DND-41 (cell line): ENCODE measurements at regions not wholly inside any gene's neighbourhood (a gene's known extent, or its start where the extent isn't known, plus 50 kb on each side); places are given as distances from the start of the nearest gene placed in this dataset.

Source experiments
- ATAC-seq: fragments of 200-7000 bp; cut with Tn5 transposase; 3 replicates; pipeline ENCODE4 v1.9.1; 2021; ENCODE audit warnings: low read depth; ENCODE audit not compliant: insufficient read depth
- DNase-seq: peaks from one replicate; pipeline ENCODE4 v3.0.0-alpha.2; 2020
- H2AFZ ChIP-seq: 2 replicates; pipeline ENCODE4 v1.6.0; 2012; ENCODE audit warnings: low read depth, low read length
- H3K27ac ChIP-seq: 2 replicates; pipeline ENCODE4 v1.5.1; 2012; ENCODE audit warnings: low read length, inconsistent platforms
- H3K27me3 ChIP-seq: fragments of 200-600 bp; sonication (generic); 2 replicates; pipeline ENCODE4 v1.6.0; 2012; ENCODE audit warnings: low read length, mild to moderate bottlenecking, inconsistent platforms; ENCODE audit not compliant: insufficient read depth, poor library complexity
- H3K36me3 ChIP-seq: 2 replicates; pipeline ENCODE4 v1.5.1; 2012; ENCODE audit warnings: low read length, inconsistent platforms; ENCODE audit not compliant: insufficient read depth
- H3K4me1 ChIP-seq: 2 replicates; pipeline ENCODE4 v1.5.1; 2012; ENCODE audit warnings: mild to moderate bottlenecking, low read length; ENCODE audit not compliant: insufficient read depth
- H3K4me2 ChIP-seq: 2 replicates; pipeline ENCODE4 v1.6.0; 2012; ENCODE audit warnings: mild to moderate bottlenecking, moderate library complexity, low read length, inconsistent platforms; ENCODE audit not compliant: insufficient read depth
- H3K4me3 ChIP-seq, 2 experiments: fragments of 200-600 bp in 1 of 2; shearing (Covaris generic) in 1 of 2; 2 replicates each; pipeline ENCODE4 v1.5.1; 2012 to 2016; ENCODE audit warnings: inconsistent platforms in 2 of 2, low read length in 2 of 2, mild to moderate bottlenecking in 2 of 2, low read depth in 1 of 2, moderate library complexity in 1 of 2
- H3K79me2 ChIP-seq: 2 replicates; pipeline ENCODE4 v1.6.0; 2012; ENCODE audit warnings: low read length, inconsistent platforms; ENCODE audit not compliant: insufficient read depth
- H3K9ac ChIP-seq: 2 replicates; pipeline ENCODE4 v1.6.0; 2012; ENCODE audit warnings: low read depth, mild to moderate bottlenecking, inconsistent platforms, low read length, moderate library complexity
- H3K9me3 ChIP-seq: 2 replicates; pipeline ENCODE4 v1.5.1; 2012; ENCODE audit warnings: low read length, moderate library complexity, mild to moderate bottlenecking, inconsistent platforms; ENCODE audit not compliant: insufficient read depth, severe bottlenecking
- H4K20me1 ChIP-seq: 2 replicates; pipeline ENCODE4 v1.6.0; 2012; ENCODE audit warnings: low read length; ENCODE audit not compliant: insufficient read depth
- CTCF ChIP-seq: IDR thresholded peaks from 2 replicates; pipeline ENCODE4 v1.5.1; 2012; ENCODE audit warnings: borderline replicate concordance, low read length, moderate library complexity, mild to moderate bottlenecking; ENCODE audit not compliant: poor library complexity, severe bottlenecking; ENCODE audit errors: extremely low read depth
- EZH2 ChIP-seq: IDR thresholded peaks from 3 replicates; pipeline ENCODE4 v1.6.1; 2012; ENCODE audit warnings: borderline replicate concordance, low read depth, mild to moderate bottlenecking, moderate library complexity, low read length, inconsistent platforms; ENCODE audit not compliant: severe bottlenecking

DNA sequence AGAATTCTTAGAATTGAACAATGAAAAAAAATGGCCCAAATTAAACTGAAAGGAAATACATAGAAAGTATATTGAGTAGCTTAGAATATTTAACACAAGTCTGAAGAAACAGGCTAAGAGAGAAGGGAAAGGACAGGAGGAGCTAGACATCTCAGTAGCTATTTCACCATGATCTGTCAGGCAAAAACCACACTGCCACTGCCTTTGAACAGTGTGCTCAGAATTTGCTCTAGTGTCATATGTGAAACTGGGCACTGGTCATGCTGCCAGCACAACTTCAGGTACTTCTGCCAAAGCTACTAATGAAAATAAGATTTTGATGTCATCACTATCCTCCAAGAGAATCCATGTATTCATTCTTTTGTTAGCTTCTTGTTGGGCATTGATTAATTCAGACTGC is 1280.8 kb upstream of the PCDH20 start:
- H3K4me2 ChIP-seq: no peak overlapping the region
- no peaks in the 10 kb centered on the region for H3K36me3 ChIP-seq
- no peaks in the 10 kb centered on the region for H3K4me1 ChIP-seq
- no peaks in the 10 kb centered on the region for H3K27me3 ChIP-seq
- H2AFZ ChIP-seq: no peak overlapping the region
- no peaks in the 10 kb centered on the region for H3K9me3 ChIP-seq
- no peak overlapping the region for H3K27ac ChIP-seq
- H4K20me1 ChIP-seq: no peaks in the 10 kb centered on the region
- no peaks in the 10 kb centered on the region for H3K79me2 ChIP-seq
- TF ChIP-seq EZH2 (no peak), CTCF (no peak)
- H3K4me3 ChIP-seq: no peak overlapping the region
- peak; percentile 53; the same call in 2 of the 3 replicates for ATAC-seq
- no peak overlapping the region for H3K9ac ChIP-seq
- no peak for DNase-seq

GRCh38 chr13:62687732-62688131 is 1272.1 kb upstream of the PCDH20 start:
- Histone ChIP-seq H3K4me3 (no peak overlapping the region), H3K79me2 (no peaks in the 10 kb centered on the region), H3K36me3 (no peaks in the 10 kb centered on the region), H3K9ac (no peak overlapping the region), H3K4me1 (no peaks in the 10 kb centered on the region), H2AFZ (no peak overlapping the region), H3K9me3 (no peaks in the 10 kb centered on the region), H4K20me1 (no peaks in the 10 kb centered on the region), H3K27ac (no peak overlapping the region), H3K4me2 (no peak overlapping the region), H3K27me3 (no peaks in the 10 kb centered on the region)
- TF ChIP-seq EZH2 (no peak), CTCF (no peak)
- DNase-seq: no peak
- ATAC-seq: 0 out of 3 replicates have a peak, but pooled peaks have one; percentile 37

GRCh38 chr13:62684359-62684758 is 1268.7 kb upstream of the PCDH20 start:
- Histone ChIP-seq H3K79me2 (no peaks in the 10 kb centered on the region), H3K4me2 (no peak overlapping the region), H3K27ac (no peak overlapping the region), H3K4me3 (no peak overlapping the region), H3K9me3 (no peaks in the 10 kb centered on the region), H3K27me3 (no peaks in the 10 kb centered on the region), H3K36me3 (no peaks in the 10 kb centered on the region), H3K9ac (no peak overlapping the region), H3K4me1 (no peaks in the 10 kb centered on the region), H4K20me1 (no peaks in the 10 kb centered on the region), H2AFZ (peak overlapping the region; percentile 10; the same call in 1 of the 2 replicates)
- TF ChIP-seq CTCF: no peak
- DNase-seq (no peak), ATAC-seq (no peak)

DNA sequence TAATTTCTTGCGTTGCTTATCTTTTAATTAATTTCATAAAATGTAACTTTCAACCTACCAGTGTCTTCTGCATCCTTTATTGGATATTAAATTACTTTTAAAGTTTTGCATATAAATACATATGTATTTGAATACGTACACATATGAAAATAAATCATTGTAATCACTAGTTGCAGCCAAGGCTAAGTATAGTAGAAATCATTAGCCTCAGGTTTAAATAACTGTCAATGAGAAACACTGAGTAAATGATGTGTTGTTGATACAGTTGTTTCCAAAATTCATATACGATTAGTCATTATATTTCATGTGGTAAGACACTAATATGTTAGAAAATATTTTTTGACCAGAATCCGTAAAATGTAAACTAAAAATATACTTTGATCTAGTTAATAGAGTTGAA is 1267.1 kb upstream of the PCDH20 start:
- H3K9me3 ChIP-seq: no peaks in the 10 kb centered on the region
- H4K20me1 ChIP-seq: no peaks in the 10 kb centered on the region
- no peak overlapping the region for H3K4me2 ChIP-seq
- no peaks in the 10 kb centered on the region for H3K4me1 ChIP-seq
- no peak overlapping the region for H3K4me3 ChIP-seq
- no peak for ATAC-seq
- DNase-seq: no peak
- H3K27me3 ChIP-seq: no peaks in the 10 kb centered on the region
- no peaks in the 10 kb centered on the region for H3K36me3 ChIP-seq
- no peak overlapping the region for H3K27ac ChIP-seq
- no peaks in the 10 kb centered on the region for H3K79me2 ChIP-seq
- no peak for TF ChIP-seq CTCF
- no peak for TF ChIP-seq EZH2
- no peak overlapping the region for H3K9ac ChIP-seq
- no peak overlapping the region for H2AFZ ChIP-seq
